ENCODE measurements at regions not wholly inside any gene's neighbourhood (a gene's known extent, or its start where the extent isn't known, plus 50 kb on each side); places are given as distances from the start of the nearest gene placed in this dataset.

- no peak for TF ChIP-seq CTCF (IDR thresholded peaks at IDR 0.05 in 4 of 5, conservative IDR thresholded peaks at IDR 0.05 in 1 of 5)
- no peak for TF ChIP-seq POLR2A (IDR thresholded peaks at IDR 0.05)
- intact Hi-C loops (cut with DNase I; ENCODE audit: low total_unique reads): no loop called here
- no peaks in the 10 kb centered on the region for H3K36me3 ChIP-seq
- DNase-seq (no peak), ATAC-seq (no peak)
- in situ Hi-C loops (cut with MboI; ENCODE audit: low sequenced_read_pairs in 4 of 4): no loop called here
- no peaks in the 10 kb centered on the region for H3K4me1 ChIP-seq
- no peak overlapping the region for H3K27ac ChIP-seq
- H3K27me3 ChIP-seq: no peaks in the 10 kb centered on the region
- H3K4me3 ChIP-seq: no peak overlapping the region
- H3K9me3 ChIP-seq: no peaks in the 10 kb centered on the region
Observed at GRCh38 chr15:39265261-39265660, 315.6 kb upstream of the THBS1 start.

- no peak overlapping the region for H3K4me3 ChIP-seq
- intact Hi-C loops (cut with DNase I; ENCODE audit: low total_unique reads): no loop called here
- H3K36me3 ChIP-seq: no peaks in the 10 kb centered on the region
- H3K27me3 ChIP-seq: no peaks in the 10 kb centered on the region
- H3K9me3 ChIP-seq: no peaks in the 10 kb centered on the region
- in situ Hi-C loops (cut with MboI; ENCODE audit: low sequenced_read_pairs in 4 of 4): no loop called here
- no peak for TF ChIP-seq CTCF (IDR thresholded peaks at IDR 0.05 in 4 of 5, conservative IDR thresholded peaks at IDR 0.05 in 1 of 5)
- no peak for TF ChIP-seq POLR2A (IDR thresholded peaks at IDR 0.05)
- H3K27ac ChIP-seq: no peak overlapping the region
- H3K4me1 ChIP-seq: no peaks in the 10 kb centered on the region
- DNase-seq (no peak), ATAC-seq (no peak)
Observed at GRCh38 chr15:39266890-39267289, 314.0 kb upstream of the THBS1 start.

GRCh38 chr15:39267685-39268084 lies 313.2 kb upstream of the THBS1 start:
- H3K27ac ChIP-seq: no peak overlapping the region
- H3K4me3 ChIP-seq: no peak overlapping the region
- H3K27me3 ChIP-seq: no peaks in the 10 kb centered on the region
- H3K4me1 ChIP-seq: no peaks in the 10 kb centered on the region
- in situ Hi-C loops (cut with MboI; ENCODE audit: low sequenced_read_pairs in 4 of 4) (no loop called here), intact Hi-C loops (cut with DNase I; ENCODE audit: low total_unique reads) (no loop called here)
- H3K36me3 ChIP-seq: no peaks in the 10 kb centered on the region
- TF ChIP-seq POLR2A (IDR thresholded peaks at IDR 0.05) (no peak), CTCF (IDR thresholded peaks at IDR 0.05 in 4 of 5, conservative IDR thresholded peaks at IDR 0.05 in 1 of 5) (no peak)
- ATAC-seq (no peak), DNase-seq (no peak)
- H3K9me3 ChIP-seq: no peaks in the 10 kb centered on the region

- TF ChIP-seq CTCF (IDR thresholded peaks at IDR 0.05 in 4 of 5, conservative IDR thresholded peaks at IDR 0.05 in 1 of 5) (no peak), POLR2A (IDR thresholded peaks at IDR 0.05) (no peak)
- Histone ChIP-seq H3K4me3 (no peak overlapping the region), H3K27me3 (no peaks in the 10 kb centered on the region), H3K4me1 (no peaks in the 10 kb centered on the region), H3K36me3 (no peaks in the 10 kb centered on the region), H3K27ac (no peak overlapping the region), H3K9me3 (no peaks in the 10 kb centered on the region)
- DNase-seq (no peak), ATAC-seq (no peak)
- in situ Hi-C loops (cut with MboI; ENCODE audit: low sequenced_read_pairs in 4 of 4) (no loop called here), intact Hi-C loops (cut with DNase I; ENCODE audit: low total_unique reads) (no loop called here)
Observed at GRCh38 chr15:39269352-39269751, 311.5 kb upstream of the THBS1 start.

- DNase-seq (no peak), ATAC-seq (no peak)
- Histone ChIP-seq H3K36me3 (no peaks in the 10 kb centered on the region), H3K9me3 (no peaks in the 10 kb centered on the region), H3K4me1 (no peaks in the 10 kb centered on the region), H3K27me3 (no peaks in the 10 kb centered on the region), H3K27ac (no peak overlapping the region), H3K4me3 (no peak overlapping the region)
- no peak for TF ChIP-seq CTCF (IDR thresholded peaks at IDR 0.05 in 4 of 5, conservative IDR thresholded peaks at IDR 0.05 in 1 of 5)
- TF ChIP-seq POLR2A (IDR thresholded peaks at IDR 0.05): no peak
- in situ Hi-C loops (cut with MboI; ENCODE audit: low sequenced_read_pairs in 4 of 4): no loop called here
- intact Hi-C loops (cut with DNase I; ENCODE audit: low total_unique reads): no loop called here
Observed at GRCh38 chr15:39269821-39270220, 311.1 kb upstream of the THBS1 start.
